Keratinocyte (primary cell): ENCODE measurements at regions not wholly inside any gene's neighbourhood (a gene's known extent, or its start where the extent isn't known, plus 50 kb on each side); places are given as distances from the start of the nearest gene placed in this dataset.

Source experiments
- DNase-seq: peaks from one replicate; pipeline ENCODE4 v3.0.0-alpha.2; 2011; ENCODE audit warnings: low read depth, missing footprints, low spot score
- FAIRE-seq: peaks from 2 replicates; lab custom pipeline; 2011; peaks lifted over from hg19 to GRCh38; lab: Jason Lieb, UNC
- H2AFZ ChIP-seq: 2 replicates; pipeline ENCODE4 v1.6.0; 2012; ENCODE audit warnings: low read length, control low read depth, inconsistent platforms; ENCODE audit not compliant: control insufficient read depth
- H3K27ac ChIP-seq: 2 replicates; pipeline ENCODE4 v1.5.1; 2011; ENCODE audit warnings: low read length; ENCODE audit not compliant: control insufficient read depth, insufficient read depth
- H3K27me3 ChIP-seq: 3 replicates; pipeline ENCODE4 v1.6.0; 2011; ENCODE audit warnings: low read length; ENCODE audit not compliant: control insufficient read depth, insufficient read depth; ENCODE audit errors: extremely low read depth
- H3K36me3 ChIP-seq, 2 experiments: 2 replicates in 1 of 2; 3 replicates in 1 of 2; pipeline ENCODE4 v1.5.1; 2011; ENCODE audit warnings: low read length in 2 of 2, mild to moderate bottlenecking in 1 of 2; ENCODE audit not compliant: control insufficient read depth in 2 of 2, insufficient read depth in 2 of 2; ENCODE audit errors: extremely low read depth in 1 of 2
- H3K4me1 ChIP-seq: 3 replicates; pipeline ENCODE4 v1.5.1; 2011; ENCODE audit warnings: low read length; ENCODE audit not compliant: control insufficient read depth, insufficient read depth; ENCODE audit errors: extremely low read depth
- H3K4me2 ChIP-seq: 3 replicates; pipeline ENCODE4 v1.6.0; 2011; ENCODE audit warnings: low read depth, low read length; ENCODE audit not compliant: control insufficient read depth, insufficient read depth; ENCODE audit errors: extremely low read depth
- H3K4me3 ChIP-seq, 3 experiments: fragments of 200-600 bp in 1 of 3; sonication (generic) in 1 of 3; 2 replicates in 2 of 3; 3 replicates in 1 of 3; pipeline ENCODE4 v1.5.1; 2011 to 2016; ENCODE audit warnings: low read length in 3 of 3, mild to moderate bottlenecking in 3 of 3, control low read depth in 2 of 3, inconsistent platforms in 1 of 3, low read depth in 1 of 3, mixed read lengths in 1 of 3, mixed run types in 1 of 3, moderate library complexity in 1 of 3; ENCODE audit not compliant: control insufficient read depth in 2 of 3, insufficient read depth in 2 of 3; ENCODE audit errors: extremely low read depth in 1 of 3
- H3K79me2 ChIP-seq: 2 replicates; pipeline ENCODE4 v1.6.0; 2012; ENCODE audit warnings: low read length; ENCODE audit not compliant: control insufficient read depth, insufficient read depth
- H3K9ac ChIP-seq: 3 replicates; pipeline ENCODE4 v1.6.0; 2011; ENCODE audit warnings: low read length; ENCODE audit not compliant: control insufficient read depth, insufficient read depth; ENCODE audit errors: extremely low read depth
- H3K9me1 ChIP-seq: 3 replicates; pipeline ENCODE4 v1.6.0; 2011; ENCODE audit warnings: low read length; ENCODE audit not compliant: control insufficient read depth, insufficient read depth; ENCODE audit errors: extremely low read depth
- H3K9me3 ChIP-seq: 2 replicates; pipeline ENCODE4 v1.5.1; 2012; ENCODE audit warnings: low read depth, low read length; ENCODE audit not compliant: control insufficient read depth
- H4K20me1 ChIP-seq: 3 replicates; pipeline ENCODE4 v1.6.0; 2011; ENCODE audit warnings: low read length; ENCODE audit not compliant: control insufficient read depth, insufficient read depth; ENCODE audit errors: extremely low read depth
- EZH2 ChIP-seq: IDR thresholded peaks from one replicate; pipeline ENCODE4 v1.6.1; 2012; ENCODE audit warnings: inconsistent platforms, mild to moderate bottlenecking, low read length, moderate library complexity
- dilution Hi-C: fragments of 300-500 bp; cut with MboI; formaldehyde crosslinking; loops from one replicate; pipeline ENCODE4 v1.7.0; 2020; ENCODE audit warnings: low sequenced_read_pairs; ENCODE audit not compliant: extremely low pct_ligation_motif_present
- TF ChIP-seq, protein P1 (sequence below), 3 experiments: IDR thresholded peaks in 1 of 3; conservative IDR thresholded peaks in 1 of 3; optimal IDR thresholded peaks in 1 of 3; 2 replicates in 2 of 3; 3 replicates in 1 of 3; pipeline versions ENCODE3 to v1.5.1; 2011; ENCODE audit warnings: low read length in 3 of 3, mild to moderate bottlenecking in 3 of 3, moderate library complexity in 2 of 3, control low read depth in 1 of 3, inconsistent platforms in 1 of 3; ENCODE audit not compliant: insufficient read depth in 2 of 3; ENCODE audit errors: extremely low read depth in 1 of 3

DNA sequence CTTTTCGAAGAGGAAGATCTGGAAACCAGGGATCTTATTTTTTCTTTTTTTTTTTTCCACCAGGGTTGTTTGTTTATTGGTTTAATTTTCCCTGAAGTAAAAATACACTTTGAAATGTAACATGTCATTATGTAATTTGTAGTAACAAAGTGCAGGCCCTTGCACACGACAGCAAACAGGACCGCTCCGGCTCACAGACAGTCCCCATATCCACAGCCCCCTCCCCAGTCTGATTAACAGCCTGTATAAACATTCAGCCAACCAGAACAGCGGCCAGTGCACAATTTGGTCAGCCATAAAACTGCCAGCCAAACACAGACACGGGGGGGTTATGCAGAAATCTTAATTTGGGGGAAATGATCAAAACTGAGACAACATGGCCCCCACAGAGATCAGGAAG lies 431.6 kb upstream of the NPVF start:
- H3K9me3 ChIP-seq, result no peaks in the 10 kb centered on the region
- H3K36me3 ChIP-seq, result no peaks in the 10 kb centered on the region
- no peak overlapping the region for H3K9ac ChIP-seq
- TF ChIP-seq EZH2, result no peak
- TF ChIP-seq, protein P1, sequence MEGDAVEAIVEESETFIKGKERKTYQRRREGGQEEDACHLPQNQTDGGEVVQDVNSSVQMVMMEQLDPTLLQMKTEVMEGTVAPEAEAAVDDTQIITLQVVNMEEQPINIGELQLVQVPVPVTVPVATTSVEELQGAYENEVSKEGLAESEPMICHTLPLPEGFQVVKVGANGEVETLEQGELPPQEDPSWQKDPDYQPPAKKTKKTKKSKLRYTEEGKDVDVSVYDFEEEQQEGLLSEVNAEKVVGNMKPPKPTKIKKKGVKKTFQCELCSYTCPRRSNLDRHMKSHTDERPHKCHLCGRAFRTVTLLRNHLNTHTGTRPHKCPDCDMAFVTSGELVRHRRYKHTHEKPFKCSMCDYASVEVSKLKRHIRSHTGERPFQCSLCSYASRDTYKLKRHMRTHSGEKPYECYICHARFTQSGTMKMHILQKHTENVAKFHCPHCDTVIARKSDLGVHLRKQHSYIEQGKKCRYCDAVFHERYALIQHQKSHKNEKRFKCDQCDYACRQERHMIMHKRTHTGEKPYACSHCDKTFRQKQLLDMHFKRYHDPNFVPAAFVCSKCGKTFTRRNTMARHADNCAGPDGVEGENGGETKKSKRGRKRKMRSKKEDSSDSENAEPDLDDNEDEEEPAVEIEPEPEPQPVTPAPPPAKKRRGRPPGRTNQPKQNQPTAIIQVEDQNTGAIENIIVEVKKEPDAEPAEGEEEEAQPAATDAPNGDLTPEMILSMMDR (optimal IDR thresholded peaks at IDR 0.05 in 1 of 3, IDR thresholded peaks at IDR 0.05 in 1 of 3, conservative IDR thresholded peaks at IDR 0.05 in 1 of 3; ENCODE audit: extremely low read depth in 1 of 3, insufficient read depth in 2 of 3, low read length in 3 of 3), result no peak
- no peaks in the 10 kb centered on the region for H3K4me1 ChIP-seq
- no peak overlapping the region for H3K4me2 ChIP-seq
- dilution Hi-C loops, result no loop called here
- no peaks in the 10 kb centered on the region for H4K20me1 ChIP-seq
- peaks cover 13% of the 10 kb centered on the region for H3K27me3 ChIP-seq
- no peaks in the 10 kb centered on the region for H3K79me2 ChIP-seq
- FAIRE-seq, result no peak
- no peak overlapping the region for H3K4me3 ChIP-seq
- H3K27ac ChIP-seq, result no peak overlapping the region
- no peak overlapping the region for H2AFZ ChIP-seq
- no peaks in the 10 kb centered on the region for H3K9me1 ChIP-seq
- DNase-seq, result no peak

DNA sequence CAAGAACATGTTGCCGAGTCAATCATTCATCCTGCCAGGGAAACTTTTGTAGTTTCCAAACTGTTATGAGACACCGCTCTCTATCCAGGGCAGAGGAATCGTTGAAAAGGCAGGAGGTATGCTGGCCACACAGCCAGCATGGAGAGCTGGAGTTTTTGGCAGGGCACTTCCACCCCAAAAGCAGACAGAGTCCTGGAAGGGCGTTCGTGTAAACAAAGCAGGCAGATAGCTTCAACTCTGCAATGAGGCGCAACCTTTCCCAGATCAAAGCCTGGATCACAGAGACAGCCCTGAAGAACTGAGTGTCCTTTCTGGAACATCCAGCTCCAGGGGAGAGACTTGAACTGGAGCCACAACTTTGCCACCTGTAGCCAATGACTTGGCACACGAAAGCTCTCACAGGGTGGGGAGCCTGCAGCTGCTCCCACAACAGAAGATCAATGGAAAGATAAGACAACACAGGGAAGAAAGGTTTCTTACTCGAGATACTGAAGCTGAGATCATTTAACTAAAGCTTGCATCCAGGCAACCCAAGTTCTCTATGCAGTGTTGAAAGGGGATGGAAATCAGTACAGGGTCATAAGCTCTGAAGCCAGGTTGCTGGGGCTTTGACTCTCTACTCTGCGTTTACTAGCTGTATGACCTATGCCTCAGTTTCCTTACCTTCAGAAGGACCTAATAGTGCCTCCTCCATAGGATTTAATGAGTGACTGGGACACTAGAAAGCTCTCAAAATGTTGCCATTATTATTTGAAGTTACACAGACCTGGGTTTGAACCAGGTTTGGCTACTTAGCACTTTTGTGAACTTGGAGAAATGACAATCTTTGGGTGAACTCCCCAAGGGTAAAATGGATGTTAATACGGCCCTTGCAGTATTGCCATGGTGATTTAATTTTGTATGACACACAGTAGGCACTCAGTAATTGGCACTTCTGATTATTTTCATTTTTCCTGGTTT lies 434.8 kb upstream of the NPVF start:
- Histone ChIP-seq H2AFZ (no peak overlapping the region), H3K36me3 (no peaks in the 10 kb centered on the region), H3K4me3 (no peak overlapping the region), H3K79me2 (no peaks in the 10 kb centered on the region), H3K9me1 (no peaks in the 10 kb centered on the region), H3K27me3 (peaks cover 16% of the 10 kb centered on the region), H3K27ac (no peak overlapping the region), H4K20me1 (no peaks in the 10 kb centered on the region), H3K4me1 (no peaks in the 10 kb centered on the region), H3K9ac (no peak overlapping the region), H3K9me3 (no peaks in the 10 kb centered on the region), H3K4me2 (no peak overlapping the region)
- no peak for TF ChIP-seq EZH2
- TF ChIP-seq, protein P1 (optimal IDR thresholded peaks at IDR 0.05 in 1 of 3, IDR thresholded peaks at IDR 0.05 in 1 of 3, conservative IDR thresholded peaks at IDR 0.05 in 1 of 3; ENCODE audit: extremely low read depth in 1 of 3, insufficient read depth in 2 of 3, low read length in 3 of 3), result no peak
- dilution Hi-C loops, result no loop called here
- DNase-seq (no peak), FAIRE-seq (no peak)
